KMS-11 (cell line): ENCODE measurements at regions not wholly inside any gene's neighbourhood (a gene's known extent, or its start where the extent isn't known, plus 50 kb on each side); places are given as distances from the start of the nearest gene placed in this dataset.

Experiments
- H2AFZ ChIP-seq: fragments of 200-600 bp; sonication (generic); 2 replicates; pipeline ENCODE4 v1.6.1; 2016; ENCODE audit warnings: antibody characterized with exemption, mixed run types, low read depth
- H3K27ac ChIP-seq: fragments of 200-600 bp; sonication (generic); 2 replicates; pipeline ENCODE4 v1.6.1; 2016; ENCODE audit warnings: mild to moderate bottlenecking, mixed run types
- H3K27me3 ChIP-seq: fragments of 200-600 bp; sonication (generic); 2 replicates; pipeline ENCODE4 v1.6.1; 2017; ENCODE audit warnings: mild to moderate bottlenecking, low read depth, mixed run types, moderate library complexity; ENCODE audit not compliant: insufficient read depth
- H3K36me3 ChIP-seq: fragments of 200-600 bp; sonication (generic); 2 replicates; pipeline ENCODE4 v1.6.1; 2017; ENCODE audit warnings: mild to moderate bottlenecking, mixed run types; ENCODE audit not compliant: insufficient read depth
- H3K4me1 ChIP-seq: fragments of 200-600 bp; sonication (generic); 2 replicates; pipeline ENCODE4 v1.6.1; 2016; ENCODE audit warnings: mild to moderate bottlenecking, low read depth, mixed run types; ENCODE audit not compliant: poor library complexity, severe bottlenecking
- H3K4me2 ChIP-seq: fragments of 200-600 bp; sonication (generic); 2 replicates; pipeline ENCODE4 v1.7.0; 2016; ENCODE audit warnings: mild to moderate bottlenecking, mixed run types
- H3K4me3 ChIP-seq: fragments of 200-600 bp; sonication (generic); IDR thresholded peaks from 2 replicates; pipeline ENCODE4 v1.6.1; 2017; ENCODE audit warnings: low read depth, low read length, mixed read lengths; ENCODE audit not compliant: insufficient read depth
- H3K79me2 ChIP-seq: fragments of 200-600 bp; sonication (generic); 2 replicates; pipeline ENCODE4 v1.6.1; 2016; ENCODE audit warnings: low read depth, mixed run types; ENCODE audit not compliant: insufficient read depth
- H3K9ac ChIP-seq: fragments of 200-600 bp; sonication (generic); 2 replicates; pipeline ENCODE4 v1.6.1; 2016; ENCODE audit warnings: mild to moderate bottlenecking, mixed run types
- H4K20me1 ChIP-seq: fragments of 200-600 bp; sonication (generic); 2 replicates; pipeline ENCODE4 v1.6.1; 2016; ENCODE audit warnings: mild to moderate bottlenecking, mixed run types; ENCODE audit not compliant: insufficient read depth
- TF ChIP-seq, protein P1 (sequence below): fragments of 200-600 bp; sonication (generic); conservative IDR thresholded peaks from 2 replicates; pipeline ENCODE4 v1.6.1; 2017; ENCODE audit warnings: low read depth, mild to moderate bottlenecking, antibody characterized with exemption, low read length, moderate library complexity, mixed read lengths

DNA sequence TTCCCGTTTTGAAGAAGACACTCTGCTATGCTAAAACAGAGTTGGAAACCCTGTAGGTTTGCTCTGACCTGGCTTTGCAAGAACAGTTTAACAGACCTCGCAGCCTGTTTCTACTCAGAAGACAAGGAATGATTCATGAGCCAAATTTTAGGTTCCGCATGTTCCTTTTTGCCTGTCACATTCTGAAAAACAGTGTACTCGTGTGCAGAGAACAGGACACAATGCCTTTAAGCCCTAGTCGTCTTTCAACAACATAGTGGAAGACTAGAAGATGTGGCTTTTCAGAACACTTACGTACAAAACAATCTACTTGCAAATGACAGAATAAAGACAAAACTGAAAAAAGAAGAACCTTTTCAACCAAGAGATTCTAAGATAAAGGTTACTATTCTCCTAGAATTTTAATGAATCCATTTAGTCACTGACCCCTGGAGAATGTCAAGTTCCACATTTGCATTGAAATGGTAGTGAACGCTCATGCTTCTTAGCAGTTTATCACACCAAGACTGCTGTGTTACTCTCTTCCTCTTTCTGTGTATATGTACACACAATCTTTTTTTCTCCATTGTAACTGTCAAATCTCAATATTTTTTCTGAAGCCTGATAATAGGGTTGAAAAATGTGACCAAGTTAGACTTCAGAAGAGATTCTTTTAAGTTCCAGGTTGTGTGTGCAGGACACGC, 220.7 kb upstream of the NRSN1 start:
- TF ChIP-seq, protein P1, sequence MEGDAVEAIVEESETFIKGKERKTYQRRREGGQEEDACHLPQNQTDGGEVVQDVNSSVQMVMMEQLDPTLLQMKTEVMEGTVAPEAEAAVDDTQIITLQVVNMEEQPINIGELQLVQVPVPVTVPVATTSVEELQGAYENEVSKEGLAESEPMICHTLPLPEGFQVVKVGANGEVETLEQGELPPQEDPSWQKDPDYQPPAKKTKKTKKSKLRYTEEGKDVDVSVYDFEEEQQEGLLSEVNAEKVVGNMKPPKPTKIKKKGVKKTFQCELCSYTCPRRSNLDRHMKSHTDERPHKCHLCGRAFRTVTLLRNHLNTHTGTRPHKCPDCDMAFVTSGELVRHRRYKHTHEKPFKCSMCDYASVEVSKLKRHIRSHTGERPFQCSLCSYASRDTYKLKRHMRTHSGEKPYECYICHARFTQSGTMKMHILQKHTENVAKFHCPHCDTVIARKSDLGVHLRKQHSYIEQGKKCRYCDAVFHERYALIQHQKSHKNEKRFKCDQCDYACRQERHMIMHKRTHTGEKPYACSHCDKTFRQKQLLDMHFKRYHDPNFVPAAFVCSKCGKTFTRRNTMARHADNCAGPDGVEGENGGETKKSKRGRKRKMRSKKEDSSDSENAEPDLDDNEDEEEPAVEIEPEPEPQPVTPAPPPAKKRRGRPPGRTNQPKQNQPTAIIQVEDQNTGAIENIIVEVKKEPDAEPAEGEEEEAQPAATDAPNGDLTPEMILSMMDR, result no peak
- H3K27ac ChIP-seq, result no peak overlapping the region
- no peaks in the 10 kb centered on the region for H3K36me3 ChIP-seq
- H3K4me3 ChIP-seq, result no peak overlapping the region
- no peaks in the 10 kb centered on the region for H3K79me2 ChIP-seq
- H3K4me2 ChIP-seq, result no peak overlapping the region
- H4K20me1 ChIP-seq, result no peaks in the 10 kb centered on the region
- no peak overlapping the region for H2AFZ ChIP-seq
- no peak overlapping the region for H3K9ac ChIP-seq
- H3K4me1 ChIP-seq, result no peaks in the 10 kb centered on the region
- H3K27me3 ChIP-seq, result no peaks in the 10 kb centered on the region

DNA sequence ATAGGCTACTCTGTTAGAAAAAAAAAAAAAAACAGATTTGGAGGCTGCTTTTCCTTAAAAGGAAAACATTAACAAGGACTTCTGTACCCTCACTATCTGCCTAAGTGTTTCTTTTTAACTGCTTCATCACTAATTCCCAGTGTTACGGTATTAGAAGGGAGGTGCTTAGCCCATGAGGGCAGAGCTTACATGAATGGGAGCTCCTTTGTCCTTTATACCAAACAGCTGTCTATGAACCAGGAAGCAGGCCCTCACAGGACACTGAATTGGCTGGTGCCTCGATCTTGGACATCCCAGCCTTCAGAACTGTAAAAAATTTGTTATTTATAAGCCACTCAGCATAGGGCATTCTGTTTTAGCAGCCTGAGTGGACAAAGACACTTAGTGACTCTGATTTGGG, 215.6 kb upstream of the NRSN1 start:
- no peak overlapping the region for H2AFZ ChIP-seq
- no peak overlapping the region for H3K27ac ChIP-seq
- H3K9ac ChIP-seq, result no peak overlapping the region
- H3K4me2 ChIP-seq, result no peak overlapping the region
- no peaks in the 10 kb centered on the region for H3K4me1 ChIP-seq
- H3K79me2 ChIP-seq, result no peaks in the 10 kb centered on the region
- H4K20me1 ChIP-seq, result no peaks in the 10 kb centered on the region
- TF ChIP-seq, protein P1, result no peak
- no peak overlapping the region for H3K4me3 ChIP-seq
- no peaks in the 10 kb centered on the region for H3K36me3 ChIP-seq
- no peaks in the 10 kb centered on the region for H3K27me3 ChIP-seq

DNA sequence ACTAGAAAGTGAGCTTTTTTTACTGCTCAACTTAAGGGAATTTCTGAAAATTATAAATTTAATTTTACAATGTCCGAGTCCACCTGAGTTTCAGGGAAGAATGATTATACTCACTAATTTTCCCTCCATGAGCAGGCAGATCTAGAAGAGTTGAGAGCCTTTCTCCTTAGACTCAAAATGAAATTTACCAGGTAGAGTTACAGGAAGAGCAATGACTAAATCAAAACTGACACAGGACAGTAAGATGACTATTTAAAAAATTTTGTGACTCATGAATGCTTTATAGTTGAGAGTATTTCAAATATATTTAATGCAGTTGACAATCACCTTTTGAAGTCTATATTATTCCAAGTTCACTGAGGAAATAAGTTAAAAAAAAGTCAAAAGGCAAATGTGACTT, 198.1 kb upstream of the NRSN1 start:
- no peaks in the 10 kb centered on the region for H3K36me3 ChIP-seq
- H3K4me2 ChIP-seq, result no peak overlapping the region
- no peak overlapping the region for H2AFZ ChIP-seq

DNA sequence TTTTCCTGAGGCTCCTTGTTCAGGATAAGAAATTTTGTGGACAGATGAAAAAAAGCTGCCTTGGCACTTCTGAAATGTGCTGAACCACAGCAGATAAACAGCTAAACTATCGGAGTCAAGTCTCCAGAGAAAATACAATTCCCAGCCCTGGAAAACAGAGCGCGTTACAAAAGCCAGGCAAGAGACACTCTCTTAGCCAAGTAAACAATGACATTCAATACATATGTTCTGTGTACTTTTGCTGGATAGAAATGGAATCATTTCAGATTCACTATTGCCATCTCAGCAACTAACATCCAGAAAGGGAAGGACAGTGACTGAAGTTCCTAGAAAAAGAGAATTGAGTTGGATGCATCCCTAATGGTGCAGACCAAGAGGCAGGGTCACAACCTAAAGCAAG, 196.8 kb upstream of the NRSN1 start:
- H3K4me2 ChIP-seq, result no peak overlapping the region
- no peak overlapping the region for H3K9ac ChIP-seq
- TF ChIP-seq, protein P1, result no peak
- no peak overlapping the region for H3K4me3 ChIP-seq
- H4K20me1 ChIP-seq, result no peaks in the 10 kb centered on the region
- no peak overlapping the region for H3K27ac ChIP-seq
- no peaks in the 10 kb centered on the region for H3K27me3 ChIP-seq
- no peaks in the 10 kb centered on the region for H3K79me2 ChIP-seq
- no peaks in the 10 kb centered on the region for H3K36me3 ChIP-seq
- no peak overlapping the region for H2AFZ ChIP-seq
- no peaks in the 10 kb centered on the region for H3K4me1 ChIP-seq

More for the DNA sequence above, 198.1 kb upstream of the NRSN1 start:
- Histone ChIP-seq H3K79me2 (no peaks in the 10 kb centered on the region), H4K20me1 (no peaks in the 10 kb centered on the region), H3K4me1 (no peaks in the 10 kb centered on the region), H3K9ac (no peak overlapping the region), H3K27ac (no peak overlapping the region), H3K4me3 (no peak overlapping the region), H3K27me3 (no peaks in the 10 kb centered on the region)
- TF ChIP-seq, protein P1, result no peak
